CD14-positive monocyte (primary cell): ENCODE measurements at regions not wholly inside any gene's neighbourhood (a gene's known extent, or its start where the extent isn't known, plus 50 kb on each side); places are given as distances from the start of the nearest gene placed in this dataset.

ENCODE experiments used
- DNase-seq, 3 donors: peaks; one replicate each; pipeline ENCODE4 v3.0.0-alpha.2; 2011 to 2022
- H2AFZ ChIP-seq: 2 replicates; pipeline ENCODE4 v1.6.0; 2012; ENCODE audit warnings: mild to moderate bottlenecking, low read depth, low read length, inconsistent platforms; ENCODE audit not compliant: insufficient read depth, poor library complexity, severe bottlenecking
- H3K27ac ChIP-seq, 2 donors: 1 replicate in 1 of 2; 2 replicates in 1 of 2; pipeline ENCODE4 v1.5.1; 2012 to 2013; ENCODE audit warnings: low read length in 2 of 2, control low read depth in 1 of 2, inconsistent platforms in 1 of 2, low read depth in 1 of 2, mild to moderate bottlenecking in 1 of 2
- H3K27me3 ChIP-seq, 2 donors: one replicate each; pipeline versions ENCODE4 v1.6.0 to v1.6.1; 2011 to 2013; ENCODE audit warnings: low read length in 2 of 2; ENCODE audit not compliant: control insufficient read depth in 2 of 2, insufficient read depth in 2 of 2
- H3K36me3 ChIP-seq, 2 donors: replicated peaks in 1 of 2; 1 replicate in 1 of 2; 2 replicates in 1 of 2; pipeline versions ENCODE4 v1.5.1 to v1.6.1; 2012 to 2013; ENCODE audit warnings: low read length in 2 of 2, control low read depth in 1 of 2, inconsistent platforms in 1 of 2, mild to moderate bottlenecking in 1 of 2; ENCODE audit not compliant: insufficient read depth in 2 of 2, control insufficient read depth in 1 of 2
- H3K4me1 ChIP-seq, 2 donors: 1 replicate in 1 of 2; 2 replicates in 1 of 2; pipeline versions ENCODE4 v1.5.1 to v1.6.1; 2012 to 2013; ENCODE audit warnings: low read length in 2 of 2, control low read depth in 1 of 2, inconsistent platforms in 1 of 2, mild to moderate bottlenecking in 1 of 2, moderate library complexity in 1 of 2; ENCODE audit not compliant: insufficient read depth in 2 of 2, control insufficient read depth in 1 of 2
- H3K4me2 ChIP-seq: replicated peaks from 2 replicates; pipeline ENCODE3; 2012; ENCODE audit warnings: low read length, moderate library complexity, mild to moderate bottlenecking; ENCODE audit not compliant: poor library complexity, severe bottlenecking; ENCODE audit errors: extremely low read depth
- H3K4me3 ChIP-seq, 3 experiments: fragments of 200-600 bp in 1 of 3; sonication (generic) in 1 of 3; replicated peaks in 1 of 3; 1 replicate in 2 of 3; 2 replicates in 1 of 3; pipeline ENCODE4 v1.5.1; 2011 to 2013; ENCODE audit warnings: low read length in 3 of 3, mild to moderate bottlenecking in 3 of 3, control low read depth in 2 of 3, low read depth in 2 of 3, inconsistent platforms in 1 of 3, moderate library complexity in 1 of 3
- H3K79me2 ChIP-seq: 2 replicates; pipeline ENCODE4 v1.6.0; 2012; ENCODE audit warnings: mild to moderate bottlenecking, control low read depth, inconsistent platforms, low read length, moderate library complexity; ENCODE audit not compliant: insufficient read depth
- H3K9ac ChIP-seq: 2 replicates; pipeline ENCODE4 v1.6.0; 2017; ENCODE audit warnings: low read length, mild to moderate bottlenecking; ENCODE audit not compliant: insufficient read depth, poor library complexity, severe bottlenecking
- H3K9me3 ChIP-seq, 2 donors: replicated peaks in 1 of 2; 1 replicate in 1 of 2; 2 replicates in 1 of 2; pipeline versions ENCODE4 v1.5.1 to v1.6.1; 2012 to 2013; ENCODE audit warnings: low read length in 2 of 2, control low read depth in 1 of 2; ENCODE audit not compliant: control insufficient read depth in 1 of 2, insufficient read depth in 1 of 2
- H4K20me1 ChIP-seq: 2 replicates; pipeline ENCODE4 v1.6.0; 2012; ENCODE audit warnings: mild to moderate bottlenecking, low read length, control low read depth, moderate library complexity; ENCODE audit not compliant: insufficient read depth
- H3K27ac Mint-ChIP-seq, 7 donors: one replicate each; pipeline ENCODE4 v1.8.0; 2020; ENCODE audit warnings: mild to moderate bottlenecking in 7 of 7, mixed read lengths in 7 of 7, moderate library complexity in 6 of 7, inconsistent platforms in 2 of 7
- H3K27me3 Mint-ChIP-seq, 3 donors: one replicate each; pipeline ENCODE4 v1.8.0; 2021 to 2022; ENCODE audit warnings: low read depth in 3 of 3, mild to moderate bottlenecking in 3 of 3, mixed read lengths in 3 of 3, moderate library complexity in 3 of 3, inconsistent platforms in 1 of 3
- H3K36me3 Mint-ChIP-seq, 2 donors: one replicate each; pipeline ENCODE4 v1.8.0; 2020; ENCODE audit warnings: mixed read lengths in 2 of 2, inconsistent platforms in 1 of 2, mild to moderate bottlenecking in 1 of 2
- H3K4me1 Mint-ChIP-seq: one replicate; pipeline ENCODE4 v1.8.0; 2020; ENCODE audit warnings: mild to moderate bottlenecking, mixed read lengths
- H3K4me3 Mint-ChIP-seq, 2 donors: one replicate each; pipeline ENCODE4 v1.8.0; 2020; ENCODE audit warnings: mild to moderate bottlenecking in 2 of 2, mixed read lengths in 2 of 2, moderate library complexity in 1 of 2
- H3K9me3 Mint-ChIP-seq, 7 donors: one replicate each; pipeline ENCODE4 v1.8.0; 2020 to 2022; ENCODE audit warnings: mixed read lengths in 7 of 7, mild to moderate bottlenecking in 6 of 7, moderate library complexity in 6 of 7, inconsistent platforms in 2 of 7
- WGBS: methylation state at CpG from one replicate; pipeline ENCODE4 v1.1.5; 2013; ENCODE audit warnings: missing lambda C conversion rate; ENCODE audit not compliant: insufficient coverage; 5-methylcytosine and 5-hydroxymethylcytosine counted together
- intact Hi-C, 2 donors: fragments of 100-400 bp; cut with micrococcal nuclease; formaldehyde crosslinking; loops; one replicate each; pipeline versions ENCODE4 v1.15.0 to v1.15.1; 2023
- TF ChIP-seq, protein P1 (sequence below): fragments of 200-600 bp; IDR thresholded peaks from one replicate; pipeline ENCODE4 v1.8.0; 2022; ENCODE audit warnings: antibody characterized with exemption, mild to moderate bottlenecking

DNA sequence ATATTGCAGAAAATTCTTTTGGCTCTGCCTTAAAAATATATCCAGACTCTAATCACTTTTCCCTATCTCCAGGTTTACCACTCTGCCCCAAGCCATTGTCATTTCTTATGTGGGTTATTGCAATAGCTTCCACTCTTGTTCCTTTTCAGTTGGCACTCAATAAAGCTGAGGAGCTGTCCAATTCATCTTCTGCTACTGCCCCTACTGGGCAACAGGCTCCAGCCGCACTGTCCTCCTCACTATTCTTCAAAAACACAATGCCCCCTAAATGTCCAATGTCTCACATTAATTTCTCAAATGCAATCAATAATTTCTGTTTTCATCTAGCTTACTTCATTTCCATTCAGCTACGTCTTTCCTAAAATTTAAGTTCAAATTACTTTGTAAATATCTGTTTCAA lies 1262.5 kb upstream of the CDH2 start:
- WGBS, result 88% methylated on average over 2 of the region's 2 CpGs
- no peak for DNase-seq
- Histone ChIP-seq H3K9me3 (peaks cover 0 to 4% of the 10 kb centered on the region in 2 donors), H3K4me3 (no peak overlapping the region), H3K4me1 (no peaks in the 10 kb centered on the region), H3K27ac (no peak overlapping the region), H3K9ac (no peak overlapping the region), H2AFZ (no peak overlapping the region), H3K79me2 (no peaks in the 10 kb centered on the region), H4K20me1 (no peaks in the 10 kb centered on the region), H3K36me3 (no peaks in the 10 kb centered on the region), H3K4me2 (no peak overlapping the region), H3K27me3 (no peaks in the 10 kb centered on the region)
- no peaks in the 10 kb centered on the region for H3K4me1 Mint-ChIP-seq
- no peaks in the 10 kb centered on the region for H3K36me3 Mint-ChIP-seq
- peaks cover 0 to 7% (median 0%) of the 10 kb centered on the region in 7 donors for H3K9me3 Mint-ChIP-seq
- intact Hi-C loops, result no loop called here
- TF ChIP-seq, protein P1, sequence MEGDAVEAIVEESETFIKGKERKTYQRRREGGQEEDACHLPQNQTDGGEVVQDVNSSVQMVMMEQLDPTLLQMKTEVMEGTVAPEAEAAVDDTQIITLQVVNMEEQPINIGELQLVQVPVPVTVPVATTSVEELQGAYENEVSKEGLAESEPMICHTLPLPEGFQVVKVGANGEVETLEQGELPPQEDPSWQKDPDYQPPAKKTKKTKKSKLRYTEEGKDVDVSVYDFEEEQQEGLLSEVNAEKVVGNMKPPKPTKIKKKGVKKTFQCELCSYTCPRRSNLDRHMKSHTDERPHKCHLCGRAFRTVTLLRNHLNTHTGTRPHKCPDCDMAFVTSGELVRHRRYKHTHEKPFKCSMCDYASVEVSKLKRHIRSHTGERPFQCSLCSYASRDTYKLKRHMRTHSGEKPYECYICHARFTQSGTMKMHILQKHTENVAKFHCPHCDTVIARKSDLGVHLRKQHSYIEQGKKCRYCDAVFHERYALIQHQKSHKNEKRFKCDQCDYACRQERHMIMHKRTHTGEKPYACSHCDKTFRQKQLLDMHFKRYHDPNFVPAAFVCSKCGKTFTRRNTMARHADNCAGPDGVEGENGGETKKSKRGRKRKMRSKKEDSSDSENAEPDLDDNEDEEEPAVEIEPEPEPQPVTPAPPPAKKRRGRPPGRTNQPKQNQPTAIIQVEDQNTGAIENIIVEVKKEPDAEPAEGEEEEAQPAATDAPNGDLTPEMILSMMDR, result no peak
- H3K27ac Mint-ChIP-seq, result no peak overlapping the region
- no peaks in the 10 kb centered on the region for H3K27me3 Mint-ChIP-seq
- H3K4me3 Mint-ChIP-seq, result no peak overlapping the region

DNA sequence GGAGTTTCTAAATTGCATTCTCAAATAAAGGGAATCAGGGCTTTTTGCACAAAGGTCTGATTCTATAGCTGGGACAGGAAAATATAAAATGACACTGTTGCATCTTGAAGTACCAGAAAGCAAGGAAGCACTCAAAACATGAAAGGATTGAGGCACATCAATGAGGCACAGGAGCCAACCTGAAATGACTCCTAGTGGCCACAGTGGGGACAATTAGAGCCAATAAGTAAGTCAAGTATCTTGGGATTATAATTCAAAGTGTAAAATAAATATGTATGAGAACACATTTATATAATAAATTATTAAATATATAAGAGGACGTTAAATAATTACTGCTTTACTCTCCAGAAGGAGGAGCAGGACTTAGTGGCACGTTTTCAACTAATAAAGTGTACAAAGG lies 1259.5 kb upstream of the CDH2 start:
- Mint-ChIP-seq H3K27ac (no peak overlapping the region), H3K27me3 (no peaks in the 10 kb centered on the region), H3K4me3 (no peak overlapping the region), H3K9me3 (peaks cover 0 to 7% (median 3%) of the 10 kb centered on the region in 7 donors), H3K36me3 (no peaks in the 10 kb centered on the region), H3K4me1 (no peaks in the 10 kb centered on the region)
- no peaks in the 10 kb centered on the region for H4K20me1 ChIP-seq
- DNase-seq, result no peak
- no peak overlapping the region for H3K27ac ChIP-seq
- H3K9me3 ChIP-seq, result peaks cover 0 to 4% of the 10 kb centered on the region in 2 donors
- H2AFZ ChIP-seq, result no peak overlapping the region
- no peak overlapping the region for H3K9ac ChIP-seq
- no CpG with 5 or more reads among the region's 2 CpGs for WGBS
- H3K4me2 ChIP-seq, result no peak overlapping the region
- TF ChIP-seq, protein P1, result no peak
- H3K4me1 ChIP-seq, result no peaks in the 10 kb centered on the region
- no peaks in the 10 kb centered on the region for H3K36me3 ChIP-seq
- no peaks in the 10 kb centered on the region for H3K27me3 ChIP-seq
- no peaks in the 10 kb centered on the region for H3K79me2 ChIP-seq
- intact Hi-C loops, result no loop called here
- no peak overlapping the region for H3K4me3 ChIP-seq
